Endothelial cell (in vitro differentiated cells): ENCODE measurements at regions not wholly inside any gene's neighbourhood (a gene's known extent, or its start where the extent isn't known, plus 50 kb on each side); places are given as distances from the start of the nearest gene placed in this dataset.

ENCODE experiments used
- DNase-seq: peaks from one replicate; pipeline ENCODE4 v3.0.0; 2021; ENCODE audit warnings: low spot score
- H3K27ac Mint-ChIP-seq: one replicate; pipeline ENCODE4 v1.8.0; 2021; ENCODE audit warnings: mixed read lengths, inconsistent platforms; ENCODE audit not compliant: unreplicated experiment
- H3K27me3 Mint-ChIP-seq: one replicate; pipeline ENCODE4 v1.8.0; 2021; ENCODE audit warnings: mild to moderate bottlenecking, moderate library complexity, mixed read lengths, inconsistent platforms; ENCODE audit not compliant: unreplicated experiment
- H3K36me3 Mint-ChIP-seq: one replicate; pipeline ENCODE4 v1.8.0; 2021; ENCODE audit warnings: mild to moderate bottlenecking, low read depth, mixed read lengths, inconsistent platforms; ENCODE audit not compliant: unreplicated experiment
- H3K4me1 Mint-ChIP-seq: one replicate; pipeline ENCODE4 v1.8.0; 2021; ENCODE audit warnings: mild to moderate bottlenecking, mixed read lengths, inconsistent platforms; ENCODE audit not compliant: unreplicated experiment
- H3K4me3 Mint-ChIP-seq: one replicate; pipeline ENCODE4 v1.8.0; 2021; ENCODE audit warnings: mild to moderate bottlenecking, mixed read lengths, inconsistent platforms; ENCODE audit not compliant: unreplicated experiment
- H3K9me3 Mint-ChIP-seq: one replicate; pipeline ENCODE4 v1.8.0; 2021; ENCODE audit warnings: mixed read lengths, inconsistent platforms; ENCODE audit not compliant: unreplicated experiment
- TF ChIP-seq, protein P1 (sequence below): fragments of 200-600 bp; sonication (generic); IDR thresholded peaks from one replicate; pipeline ENCODE4 v1.5.0; 2021; ENCODE audit warnings: antibody characterized with exemption; ENCODE audit not compliant: unreplicated experiment

GRCh38 chr15:96882121-96882772 lies 551.7 kb downstream of the NR2F2 start:
- H3K4me1 Mint-ChIP-seq = peaks cover 12% of the 10 kb centered on the region
- H3K36me3 Mint-ChIP-seq = no peaks in the 10 kb centered on the region
- TF ChIP-seq, protein P1, sequence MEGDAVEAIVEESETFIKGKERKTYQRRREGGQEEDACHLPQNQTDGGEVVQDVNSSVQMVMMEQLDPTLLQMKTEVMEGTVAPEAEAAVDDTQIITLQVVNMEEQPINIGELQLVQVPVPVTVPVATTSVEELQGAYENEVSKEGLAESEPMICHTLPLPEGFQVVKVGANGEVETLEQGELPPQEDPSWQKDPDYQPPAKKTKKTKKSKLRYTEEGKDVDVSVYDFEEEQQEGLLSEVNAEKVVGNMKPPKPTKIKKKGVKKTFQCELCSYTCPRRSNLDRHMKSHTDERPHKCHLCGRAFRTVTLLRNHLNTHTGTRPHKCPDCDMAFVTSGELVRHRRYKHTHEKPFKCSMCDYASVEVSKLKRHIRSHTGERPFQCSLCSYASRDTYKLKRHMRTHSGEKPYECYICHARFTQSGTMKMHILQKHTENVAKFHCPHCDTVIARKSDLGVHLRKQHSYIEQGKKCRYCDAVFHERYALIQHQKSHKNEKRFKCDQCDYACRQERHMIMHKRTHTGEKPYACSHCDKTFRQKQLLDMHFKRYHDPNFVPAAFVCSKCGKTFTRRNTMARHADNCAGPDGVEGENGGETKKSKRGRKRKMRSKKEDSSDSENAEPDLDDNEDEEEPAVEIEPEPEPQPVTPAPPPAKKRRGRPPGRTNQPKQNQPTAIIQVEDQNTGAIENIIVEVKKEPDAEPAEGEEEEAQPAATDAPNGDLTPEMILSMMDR = no peak
- H3K9me3 Mint-ChIP-seq = no peaks in the 10 kb centered on the region
- peaks cover 1% of the 10 kb centered on the region for H3K27me3 Mint-ChIP-seq
- H3K4me3 Mint-ChIP-seq = no peak overlapping the region
- no peak for DNase-seq
- H3K27ac Mint-ChIP-seq = no peak overlapping the region

DNA sequence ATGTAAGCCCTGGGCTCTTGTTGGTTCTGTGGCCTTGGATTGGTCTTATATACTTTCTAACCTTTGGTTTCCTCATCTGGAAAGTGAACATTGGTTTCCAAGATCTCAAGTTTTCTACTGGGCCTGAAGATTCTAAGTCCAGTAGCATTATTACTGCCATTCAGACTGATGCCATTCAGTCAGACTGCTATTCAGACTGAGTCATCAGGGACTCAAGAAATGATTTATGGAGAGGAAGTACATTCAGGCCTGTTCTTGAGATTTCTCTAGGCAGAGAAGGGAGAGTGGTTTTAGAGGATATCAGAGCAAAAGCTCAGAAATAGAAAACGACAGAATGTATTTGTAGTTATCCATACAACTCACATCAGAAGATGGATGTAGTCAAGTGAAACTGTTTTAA lies 557.2 kb downstream of the NR2F2 start:
- Mint-ChIP-seq H3K9me3 (no peaks in the 10 kb centered on the region), H3K36me3 (no peaks in the 10 kb centered on the region), H3K4me1 (peaks cover 2% of the 10 kb centered on the region), H3K27me3 (no peaks in the 10 kb centered on the region), H3K4me3 (no peak overlapping the region), H3K27ac (no peak overlapping the region)
- TF ChIP-seq, protein P1 = no peak
- no peak for DNase-seq

- no peak overlapping the region for H3K27ac Mint-ChIP-seq
Observed at GRCh38 chr15:96888764-96889163, 558.3 kb downstream of the NR2F2 start.

GRCh38 chr15:96889734-96890480 lies 559.4 kb downstream of the NR2F2 start:
- H3K27me3 Mint-ChIP-seq = no peaks in the 10 kb centered on the region
- DNase-seq = no peak
- H3K4me3 Mint-ChIP-seq = no peak overlapping the region
- TF ChIP-seq, protein P1 = no peak
- H3K4me1 Mint-ChIP-seq = no peaks in the 10 kb centered on the region
- H3K9me3 Mint-ChIP-seq = no peaks in the 10 kb centered on the region
- H3K36me3 Mint-ChIP-seq = no peaks in the 10 kb centered on the region
- H3K27ac Mint-ChIP-seq = no peak overlapping the region

More at GRCh38 chr15:96888764-96889163, 558.3 kb downstream of the NR2F2 start:
- Mint-ChIP-seq H3K36me3 (no peaks in the 10 kb centered on the region), H3K27me3 (no peaks in the 10 kb centered on the region), H3K9me3 (no peaks in the 10 kb centered on the region), H3K4me3 (no peak overlapping the region), H3K4me1 (peaks cover 2% of the 10 kb centered on the region)
- DNase-seq = no peak
- TF ChIP-seq, protein P1 = no peak

DNA sequence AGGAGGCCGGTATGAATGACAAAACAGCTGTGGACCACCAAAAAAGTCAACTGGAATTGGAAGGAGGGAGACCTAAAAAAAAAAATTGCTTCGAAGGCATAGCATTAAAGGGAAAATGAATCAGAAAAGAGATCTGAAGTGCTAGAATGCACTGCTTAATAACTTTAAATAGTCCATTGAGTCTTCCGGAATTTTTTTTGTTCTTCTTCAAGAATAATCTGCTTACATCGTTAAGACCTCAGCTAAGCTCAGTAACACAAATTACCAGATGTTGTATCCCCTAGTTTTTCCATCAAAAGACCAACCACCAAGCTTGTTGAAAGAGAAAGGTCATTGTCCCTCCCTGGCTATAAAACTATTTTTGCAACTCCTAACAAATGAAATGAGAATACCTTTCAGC lies 560.5 kb downstream of the NR2F2 start:
- Mint-ChIP-seq H3K4me1 (no peaks in the 10 kb centered on the region), H3K4me3 (no peak overlapping the region), H3K27ac (no peak overlapping the region), H3K36me3 (no peaks in the 10 kb centered on the region), H3K9me3 (no peaks in the 10 kb centered on the region), H3K27me3 (no peaks in the 10 kb centered on the region)
- TF ChIP-seq, protein P1 = no peak
- no peak for DNase-seq
